Activated naive CD8-positive, alpha-beta T cell treated with anti-CD3 and anti-CD28 coated beads, Interleukin-2, amount 50 U/mL, for 24 hours (primary cell): ENCODE measurements at regions not wholly inside any gene's neighbourhood (a gene's known extent, or its start where the extent isn't known, plus 50 kb on each side); places are given as distances from the start of the nearest gene placed in this dataset.
"Not testable (repeated sequence)": the region's sequence is repeated elsewhere in the genome, so short reads cannot be mapped to it uniquely, and the experiment has no call there.

ENCODE experiments used
- ATAC-seq: fragments of 150-1000 bp; cut with Tn5 transposase; one replicate; pipeline ENCODE4 v1.10.0; 2021
- DNase-seq: peaks from one replicate; pipeline ENCODE4 v3.0.0; 2021
- H3K27ac Mint-ChIP-seq: one replicate; pipeline ENCODE4 v1.8.0; 2021; ENCODE audit warnings: mild to moderate bottlenecking, mixed read lengths
- H3K27me3 Mint-ChIP-seq: one replicate; pipeline ENCODE4 v1.8.0; 2021; ENCODE audit warnings: mixed read lengths
- H3K36me3 Mint-ChIP-seq: one replicate; pipeline ENCODE4 v1.8.0; 2021; ENCODE audit warnings: low read depth, mixed read lengths
- H3K4me1 Mint-ChIP-seq: one replicate; pipeline ENCODE4 v1.8.0; 2021; ENCODE audit warnings: mixed read lengths
- H3K4me3 Mint-ChIP-seq: one replicate; pipeline ENCODE4 v1.8.0; 2021; ENCODE audit warnings: mild to moderate bottlenecking, moderate library complexity, mixed read lengths
- H3K9me3 Mint-ChIP-seq: one replicate; pipeline ENCODE4 v1.8.0; 2021; ENCODE audit warnings: mixed read lengths

DNA sequence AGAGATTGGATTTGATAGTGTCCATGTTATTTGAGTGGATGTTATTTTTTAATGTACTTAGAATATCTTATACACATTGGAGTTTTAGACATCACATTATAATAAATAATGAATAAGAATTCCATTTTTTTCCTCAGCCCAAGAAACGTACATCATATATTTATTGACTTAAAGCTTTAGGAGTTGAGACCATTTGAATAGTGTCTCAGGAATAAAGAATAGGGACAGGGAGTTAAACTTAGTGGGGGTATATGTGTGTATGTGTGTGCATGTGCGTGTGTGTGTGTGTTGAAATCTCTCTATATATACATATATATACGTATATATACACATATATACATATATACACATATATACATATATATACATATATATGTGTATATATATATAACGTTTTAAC, 542.9 kb upstream of the CHD1 start:
- DNase-seq, H3K4me1 Mint-ChIP-seq, H3K4me3 Mint-ChIP-seq, H3K27ac Mint-ChIP-seq, H3K36me3 Mint-ChIP-seq, H3K27me3 Mint-ChIP-seq, ATAC-seq, H3K9me3 Mint-ChIP-seq: not testable (repeated sequence)

DNA sequence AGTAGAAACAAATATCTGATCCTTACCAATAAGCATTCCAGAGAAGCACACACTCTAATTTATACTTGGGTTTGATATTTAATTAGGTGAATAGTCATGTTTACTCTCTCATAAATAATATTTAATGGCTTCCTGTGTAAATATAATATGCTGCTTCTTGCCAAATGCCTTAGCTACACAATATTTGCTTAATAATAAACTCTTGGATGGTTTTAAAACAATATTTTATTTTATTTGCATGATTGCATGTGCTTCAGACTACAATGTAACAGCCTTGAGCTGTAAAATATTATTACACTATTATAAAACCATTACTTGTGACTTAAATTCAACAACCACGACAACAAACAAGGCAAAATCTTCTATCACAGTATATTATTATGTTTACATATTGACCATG, 542.4 kb upstream of the CHD1 start:
- H3K4me3 Mint-ChIP-seq, H3K4me1 Mint-ChIP-seq, H3K36me3 Mint-ChIP-seq, H3K9me3 Mint-ChIP-seq, DNase-seq, H3K27me3 Mint-ChIP-seq, H3K27ac Mint-ChIP-seq, ATAC-seq: not testable (repeated sequence)

DNA sequence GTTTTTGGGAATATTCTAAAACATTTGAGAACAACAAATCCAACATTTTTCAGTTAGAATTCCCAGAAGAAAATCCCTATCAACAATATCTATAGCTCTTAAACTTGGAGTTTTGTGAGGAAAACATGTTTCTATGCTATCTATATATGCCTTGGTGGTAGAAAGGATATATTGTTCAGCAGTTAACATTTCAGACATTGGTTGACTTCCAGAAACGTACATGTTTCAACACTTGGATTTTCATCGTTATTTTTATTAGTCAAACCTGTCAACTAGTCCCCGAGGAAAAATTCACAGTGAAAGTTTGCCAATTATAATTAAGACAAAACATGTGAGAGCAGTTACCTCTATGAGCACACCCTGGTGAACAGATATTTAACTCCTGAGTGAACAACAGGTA, 541.8 kb upstream of the CHD1 start:
- H3K27ac Mint-ChIP-seq, H3K4me1 Mint-ChIP-seq, H3K9me3 Mint-ChIP-seq, H3K27me3 Mint-ChIP-seq, ATAC-seq, H3K4me3 Mint-ChIP-seq, DNase-seq, H3K36me3 Mint-ChIP-seq: not testable (repeated sequence)

DNA sequence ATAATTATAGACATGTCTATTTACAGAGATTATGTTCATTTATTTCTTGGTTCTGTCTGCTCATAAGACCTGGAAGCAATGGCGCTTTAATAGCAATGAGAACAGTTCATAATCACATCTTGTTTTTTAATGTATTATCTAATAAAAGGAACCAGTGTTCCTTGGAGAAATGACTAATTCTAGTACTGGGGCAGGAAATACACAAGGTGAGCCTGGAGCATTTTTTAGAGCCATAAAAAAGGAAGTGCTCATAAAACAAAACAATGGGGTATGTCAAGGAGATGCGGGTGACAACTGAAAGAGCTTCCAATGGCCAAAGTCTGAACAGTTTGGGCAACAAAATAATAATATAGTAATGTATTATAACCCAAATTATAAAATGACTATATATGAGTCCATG, 531.9 kb upstream of the CHD1 start:
- no peaks in the 10 kb centered on the region for H3K36me3 Mint-ChIP-seq
- H3K4me3 Mint-ChIP-seq, result no peak overlapping the region
- ATAC-seq (no peak), DNase-seq (no peak)
- H3K27ac Mint-ChIP-seq, result no peak overlapping the region
- no peaks in the 10 kb centered on the region for H3K4me1 Mint-ChIP-seq
- H3K27me3 Mint-ChIP-seq, result no peaks in the 10 kb centered on the region
- no peaks in the 10 kb centered on the region for H3K9me3 Mint-ChIP-seq

DNA sequence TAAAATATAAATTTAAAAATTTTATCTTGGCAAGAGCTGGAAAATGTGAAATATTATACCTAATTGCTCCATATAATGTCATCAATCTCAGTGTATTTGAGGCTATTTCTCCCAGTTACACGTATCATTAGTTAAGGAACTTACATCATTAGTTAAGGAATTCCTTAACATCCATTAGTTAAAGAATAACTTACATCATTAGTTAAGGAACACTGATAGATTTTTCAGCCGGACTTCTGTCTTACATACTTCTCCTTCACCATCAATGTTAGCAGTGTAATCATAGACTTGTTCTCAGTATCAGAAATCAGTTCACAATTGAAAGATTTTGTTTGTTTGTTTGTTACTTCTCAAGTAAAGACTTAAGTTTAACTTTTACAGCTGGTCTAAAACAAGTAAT, 524.4 kb upstream of the CHD1 start:
- Mint-ChIP-seq H3K36me3 (no peaks in the 10 kb centered on the region), H3K27ac (no peak overlapping the region), H3K9me3 (no peaks in the 10 kb centered on the region), H3K4me1 (no peaks in the 10 kb centered on the region), H3K4me3 (no peak overlapping the region), H3K27me3 (no peaks in the 10 kb centered on the region)
- DNase-seq, result no peak
- no peak for ATAC-seq

DNA sequence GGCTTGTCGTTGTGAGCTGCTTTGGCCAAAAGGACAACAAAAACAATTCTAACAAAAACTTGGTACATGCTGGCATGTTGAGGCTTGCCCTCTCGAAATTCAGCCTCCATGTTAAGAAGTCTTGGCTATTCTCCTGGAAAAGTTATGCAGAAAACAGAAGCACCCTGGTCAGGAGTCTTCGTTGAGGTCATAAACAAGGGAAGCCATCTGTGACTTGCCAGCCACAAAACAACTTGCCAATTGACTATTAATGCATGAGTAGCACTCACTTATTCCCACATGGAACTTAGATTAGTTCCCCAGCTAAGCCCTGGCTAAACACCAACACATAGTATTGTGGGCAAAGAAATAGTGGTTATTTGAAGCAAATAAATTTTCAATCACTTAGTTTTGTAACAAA, 521.0 kb upstream of the CHD1 start:
- Mint-ChIP-seq H3K36me3 (no peaks in the 10 kb centered on the region), H3K4me3 (no peak overlapping the region), H3K27ac (no peak overlapping the region), H3K9me3 (no peaks in the 10 kb centered on the region), H3K27me3 (no peaks in the 10 kb centered on the region), H3K4me1 (no peaks in the 10 kb centered on the region)
- ATAC-seq, result no peak
- DNase-seq, result no peak

DNA sequence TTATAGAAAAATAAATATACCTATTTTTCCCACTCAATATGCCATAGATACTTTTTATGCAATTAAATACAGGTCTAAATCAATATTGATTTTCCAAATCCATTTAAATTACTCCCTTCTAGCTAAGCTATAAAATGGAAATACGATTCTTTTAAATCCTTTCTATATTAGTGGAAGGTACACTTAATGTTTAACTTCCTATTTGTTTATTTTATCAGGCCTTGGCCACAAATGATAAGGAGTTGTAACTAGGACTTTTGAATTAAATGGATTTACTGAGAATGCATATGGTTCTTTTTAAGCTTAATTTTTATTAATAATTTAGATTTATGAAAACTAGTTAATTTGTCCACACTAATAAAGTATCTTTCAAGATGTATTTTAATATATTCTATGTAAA, 517.0 kb upstream of the CHD1 start:
- H3K36me3 Mint-ChIP-seq, result no peaks in the 10 kb centered on the region

DNA sequence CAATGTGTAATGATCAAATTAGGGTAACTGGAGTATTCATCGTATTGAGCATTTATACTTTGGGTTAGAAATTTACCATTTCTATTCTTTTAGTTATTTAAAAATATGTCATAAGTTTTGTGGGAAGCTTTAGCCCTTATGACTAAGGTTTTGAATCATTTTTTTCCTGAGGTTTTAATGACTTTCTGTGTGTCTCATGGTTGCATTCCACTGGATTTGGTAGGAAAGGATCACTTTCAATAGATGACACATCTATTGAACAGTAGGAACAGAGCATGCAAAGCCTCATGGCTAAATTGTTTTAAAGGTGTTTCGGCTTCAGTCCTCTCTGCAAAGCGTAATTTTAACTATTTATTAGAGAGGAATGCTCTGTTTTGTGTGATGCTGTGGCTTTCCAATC, 512.4 kb upstream of the CHD1 start:
- no peaks in the 10 kb centered on the region for H3K4me1 Mint-ChIP-seq

More for the DNA sequence above, 517.0 kb upstream of the CHD1 start:
- Mint-ChIP-seq H3K27ac (no peak overlapping the region), H3K9me3 (no peaks in the 10 kb centered on the region), H3K4me1 (no peaks in the 10 kb centered on the region), H3K27me3 (no peaks in the 10 kb centered on the region), H3K4me3 (no peak overlapping the region)
- DNase-seq, result no peak
- ATAC-seq, result no peak

DNA sequence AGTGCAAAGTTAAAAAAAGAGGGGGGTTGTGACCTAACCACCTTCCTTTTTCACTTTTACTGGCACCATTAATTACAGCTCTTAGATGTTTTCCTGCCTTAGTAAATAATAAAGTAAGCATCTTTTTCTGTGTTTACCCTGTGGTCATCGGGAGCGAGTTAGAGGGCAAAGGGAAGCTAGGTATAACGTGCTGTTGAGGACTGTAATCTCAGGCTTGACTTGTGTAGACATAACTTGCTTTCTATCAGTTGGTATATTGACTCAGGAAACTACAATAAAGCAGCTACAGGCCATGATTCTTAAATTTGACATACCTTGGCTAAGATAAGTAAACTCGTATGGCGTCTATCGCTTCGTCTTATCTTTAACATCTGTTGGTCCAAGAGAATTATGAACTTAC, 509.8 kb upstream of the CHD1 start:
- H3K36me3 Mint-ChIP-seq, result no peaks in the 10 kb centered on the region
- H3K27ac Mint-ChIP-seq, result no peak overlapping the region
- DNase-seq (no peak), ATAC-seq (no peak)
- H3K4me1 Mint-ChIP-seq, result no peaks in the 10 kb centered on the region
- no peaks in the 10 kb centered on the region for H3K9me3 Mint-ChIP-seq
- H3K4me3 Mint-ChIP-seq, result no peak overlapping the region
- H3K27me3 Mint-ChIP-seq, result no peaks in the 10 kb centered on the region

More for the DNA sequence above, 512.4 kb upstream of the CHD1 start:
- Mint-ChIP-seq H3K27ac (no peak overlapping the region), H3K36me3 (no peaks in the 10 kb centered on the region), H3K27me3 (no peaks in the 10 kb centered on the region), H3K9me3 (no peaks in the 10 kb centered on the region), H3K4me3 (no peak overlapping the region)
- ATAC-seq, result no peak
- no peak for DNase-seq

DNA sequence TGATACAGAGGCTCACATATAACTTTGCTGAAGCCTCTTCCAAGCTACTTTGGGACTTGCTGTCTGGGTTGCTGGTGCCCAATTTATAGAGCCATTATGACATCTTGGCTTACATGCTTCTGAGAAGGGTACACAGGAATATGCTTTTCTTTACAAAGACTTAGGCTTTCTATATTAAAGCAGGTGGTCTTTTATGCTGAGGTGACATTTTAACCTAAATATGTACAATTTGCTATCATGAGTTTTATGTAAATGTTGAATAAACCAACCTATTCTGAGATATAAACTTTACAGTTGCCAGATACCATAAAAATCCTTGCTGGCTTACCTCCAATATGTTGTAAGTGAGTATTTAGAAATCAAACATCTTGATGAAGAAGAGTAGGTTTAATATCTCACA, 509.2 kb upstream of the CHD1 start:
- Mint-ChIP-seq H3K36me3 (no peaks in the 10 kb centered on the region), H3K4me3 (no peak overlapping the region), H3K9me3 (no peaks in the 10 kb centered on the region), H3K4me1 (no peaks in the 10 kb centered on the region), H3K27me3 (no peaks in the 10 kb centered on the region), H3K27ac (no peak overlapping the region)
- no peak for DNase-seq
- no peak for ATAC-seq

DNA sequence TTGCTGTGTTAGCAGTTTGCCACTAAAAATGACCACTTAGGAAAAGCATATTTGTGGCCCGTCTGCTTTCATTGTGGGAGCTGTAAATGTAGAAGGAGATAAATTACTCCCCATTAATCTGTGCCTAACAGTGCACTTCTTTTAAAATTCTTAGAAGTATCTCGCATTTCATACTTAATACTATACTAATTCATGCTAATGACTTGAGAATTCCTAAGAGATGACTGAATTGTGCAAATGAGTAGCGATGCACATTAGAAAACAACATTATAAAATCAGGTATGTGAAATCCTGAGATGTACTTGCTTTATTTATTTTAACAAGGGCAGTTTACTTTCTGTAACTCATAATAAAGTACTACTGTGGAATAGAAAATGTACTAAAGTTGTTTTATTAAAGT, 494.6 kb upstream of the CHD1 start:
- H3K27me3 Mint-ChIP-seq, H3K4me1 Mint-ChIP-seq, H3K36me3 Mint-ChIP-seq, H3K27ac Mint-ChIP-seq, H3K9me3 Mint-ChIP-seq, ATAC-seq, DNase-seq, H3K4me3 Mint-ChIP-seq: not testable (repeated sequence)

DNA sequence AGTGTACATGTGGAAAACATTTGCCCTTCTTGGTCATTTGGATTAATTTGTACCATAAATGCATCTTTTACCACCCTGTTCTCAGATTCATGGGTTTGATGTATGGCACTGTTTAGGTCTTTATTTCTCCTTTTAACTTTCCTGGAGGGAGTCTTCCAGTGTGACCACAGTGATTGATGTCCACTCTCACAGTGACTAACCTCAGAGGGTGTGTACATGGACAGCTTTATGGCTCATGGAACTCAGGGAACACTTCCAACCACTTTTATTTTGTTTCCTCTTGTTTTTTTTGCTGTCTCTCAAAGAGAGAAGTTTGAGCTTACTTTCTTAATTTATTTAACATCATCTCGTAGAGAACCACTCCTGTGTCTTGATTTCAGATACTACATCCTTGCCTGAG, 489.8 kb upstream of the CHD1 start:
- not testable (repeated sequence) for H3K27ac Mint-ChIP-seq, H3K9me3 Mint-ChIP-seq, H3K4me3 Mint-ChIP-seq, DNase-seq, H3K4me1 Mint-ChIP-seq, H3K27me3 Mint-ChIP-seq, H3K36me3 Mint-ChIP-seq, ATAC-seq

DNA sequence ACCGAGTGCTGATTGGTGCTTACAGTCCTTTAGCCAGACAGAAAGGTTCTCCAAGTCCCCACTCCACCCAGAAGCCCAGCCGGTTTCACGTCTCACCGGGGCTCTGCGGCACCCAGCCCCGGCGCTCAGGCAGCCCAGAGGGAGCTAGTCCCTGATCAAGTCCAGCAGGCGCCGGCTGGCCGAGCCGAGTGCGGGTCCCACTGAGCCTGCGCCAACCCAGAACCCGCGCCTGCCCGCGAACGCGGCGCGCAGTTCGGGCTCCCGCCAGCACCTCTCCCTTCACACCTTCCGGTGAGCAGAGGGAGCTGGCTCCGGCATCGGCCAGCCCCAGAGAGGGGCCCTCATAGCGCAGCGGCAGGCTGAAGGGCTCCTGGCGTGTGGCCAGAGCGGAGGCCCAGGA, 481.6 kb upstream of the CHD1 start:
- not testable (repeated sequence) for H3K4me1 Mint-ChIP-seq, H3K36me3 Mint-ChIP-seq, DNase-seq, H3K4me3 Mint-ChIP-seq, H3K27ac Mint-ChIP-seq, H3K9me3 Mint-ChIP-seq, H3K27me3 Mint-ChIP-seq
- ATAC-seq, result peak; percentile 40

DNA sequence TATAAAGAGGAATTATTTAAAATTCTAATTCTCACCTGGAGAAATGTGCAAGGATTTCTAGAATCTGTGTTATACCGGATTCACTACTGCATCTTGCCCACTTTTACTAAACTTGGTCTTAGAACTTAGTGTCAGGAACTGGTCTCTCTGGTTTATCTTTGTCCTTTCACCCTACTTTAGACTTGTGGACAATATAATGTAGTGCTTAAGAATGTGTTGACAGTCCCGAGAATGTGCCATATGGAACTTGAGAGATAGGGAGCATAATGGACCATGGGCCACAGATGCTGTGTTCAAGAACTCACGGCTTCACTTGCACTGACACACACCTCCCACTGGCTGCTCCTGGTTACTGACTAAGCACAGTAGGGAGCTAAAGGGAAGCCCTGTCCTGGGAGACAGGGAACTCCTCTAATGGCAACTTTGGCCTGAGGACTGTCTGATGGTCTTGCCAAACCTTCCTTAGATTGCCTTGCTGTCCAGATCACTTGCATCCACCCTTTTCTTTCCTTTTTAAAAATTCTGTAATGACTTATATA, 476.0 kb upstream of the CHD1 start:
- not testable (repeated sequence) for H3K36me3 Mint-ChIP-seq, H3K27me3 Mint-ChIP-seq, H3K4me3 Mint-ChIP-seq, H3K9me3 Mint-ChIP-seq, ATAC-seq, DNase-seq, H3K4me1 Mint-ChIP-seq, H3K27ac Mint-ChIP-seq

DNA sequence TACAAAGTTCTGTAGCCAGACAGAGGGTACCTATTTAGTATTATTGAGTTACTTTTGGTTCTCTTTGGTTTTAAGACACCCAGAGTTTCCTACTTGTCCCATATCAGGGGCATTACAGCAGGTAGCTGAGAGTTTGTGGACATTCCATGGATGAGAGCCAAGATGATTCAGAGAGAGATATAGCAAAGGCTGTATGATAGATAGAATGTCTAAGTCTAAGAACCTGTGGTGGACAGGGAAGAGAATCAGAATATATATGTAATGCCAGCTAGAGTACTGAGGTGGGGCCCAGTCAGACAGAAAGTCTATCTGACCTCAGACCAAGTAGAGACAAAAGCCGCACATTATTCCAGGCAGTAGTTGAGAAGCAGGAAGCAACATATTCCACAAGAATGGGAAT, 471.8 kb upstream of the CHD1 start:
- not testable (repeated sequence) for DNase-seq, H3K27me3 Mint-ChIP-seq, H3K9me3 Mint-ChIP-seq, ATAC-seq, H3K4me1 Mint-ChIP-seq, H3K4me3 Mint-ChIP-seq, H3K36me3 Mint-ChIP-seq, H3K27ac Mint-ChIP-seq

DNA sequence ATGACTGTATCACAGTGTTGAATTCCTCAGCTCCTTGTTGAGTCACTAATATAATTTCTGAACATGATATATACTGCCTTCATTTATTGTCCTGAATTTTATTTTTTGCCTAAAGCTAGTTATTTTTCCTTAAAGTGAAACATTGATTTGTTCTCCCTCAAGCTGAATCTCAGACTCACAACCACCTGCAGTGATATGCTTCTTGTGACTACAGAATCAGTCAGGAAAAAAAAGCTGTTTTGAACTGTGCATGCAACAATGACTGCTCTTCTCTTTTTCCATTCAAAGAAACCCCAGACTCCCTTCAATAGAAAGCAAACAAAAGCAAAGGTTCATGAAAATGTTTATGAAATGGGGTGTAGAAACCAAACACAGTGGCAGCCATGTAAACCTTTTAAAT, 470.2 kb upstream of the CHD1 start:
- H3K27ac Mint-ChIP-seq, result no peak overlapping the region
- no peak for ATAC-seq
- DNase-seq, result no peak
- no peaks in the 10 kb centered on the region for H3K4me1 Mint-ChIP-seq
- no peaks in the 10 kb centered on the region for H3K36me3 Mint-ChIP-seq
- H3K4me3 Mint-ChIP-seq, result no peak overlapping the region
- no peaks in the 10 kb centered on the region for H3K27me3 Mint-ChIP-seq
- H3K9me3 Mint-ChIP-seq, result no peaks in the 10 kb centered on the region
